SKM-1 (cell line): ENCODE measurements at regions not wholly inside any gene's neighbourhood (a gene's known extent, or its start where the extent isn't known, plus 50 kb on each side); places are given as distances from the start of the nearest gene placed in this dataset.

Experiments used
- DNase-seq: peaks from one replicate; lab custom pipeline; 2025; ENCODE audit not compliant: unreplicated experiment; lab: John Stamatoyannopoulos, UW

- DNase-seq: no peak
Measured at GRCh38 chr3:135849827-135850226, 115.7 kb upstream of the PPP2R3A start.

- no peak for DNase-seq
Measured at GRCh38 chr3:135851201-135852081, 114.1 kb upstream of the PPP2R3A start.

GRCh38 chr3:135853981-135854380 is 111.5 kb upstream of the PPP2R3A start:
- DNase-seq: no peak

DNA sequence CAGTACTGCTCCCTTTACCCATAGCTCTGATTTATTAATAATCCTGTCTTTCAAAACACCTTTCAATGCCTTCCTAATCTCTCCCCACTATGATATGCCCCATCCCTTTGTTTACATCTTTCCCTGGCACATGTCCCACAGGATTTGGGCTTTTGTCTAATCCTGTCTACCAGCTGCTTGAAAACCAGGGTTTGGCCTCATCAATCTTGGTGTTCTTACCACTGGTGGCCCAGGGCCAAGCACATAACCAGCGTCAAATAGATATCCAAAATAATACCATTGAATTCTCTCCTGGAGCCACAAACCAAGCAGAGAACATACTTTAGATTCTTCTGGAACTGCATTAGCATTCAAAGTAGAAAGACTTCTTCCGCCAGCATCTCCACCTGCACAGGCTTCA is 104.8 kb upstream of the PPP2R3A start:
- DNase-seq: no peak

DNA sequence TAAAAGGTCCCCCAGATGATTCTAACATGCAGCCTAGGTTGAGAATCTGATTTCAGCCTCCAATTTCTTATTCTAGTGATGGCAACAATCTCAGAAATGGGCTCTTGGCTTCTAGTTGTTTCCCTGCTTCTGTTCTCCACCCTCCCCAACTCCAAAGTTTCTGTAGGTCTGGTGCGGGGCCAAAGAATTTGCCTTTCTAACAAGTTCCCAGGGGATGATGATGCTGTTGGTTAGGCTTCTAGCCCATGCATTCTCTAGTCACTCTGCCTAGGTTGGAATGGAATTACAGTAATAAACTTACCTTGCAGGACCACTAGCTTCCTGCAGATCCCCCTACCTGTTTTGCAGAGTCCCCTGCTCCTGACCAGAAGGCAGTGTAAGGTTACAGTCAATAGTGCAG is 103.2 kb upstream of the PPP2R3A start:
- no peak for DNase-seq

- no peak for DNase-seq
Measured at GRCh38 chr3:135864060-135864459, 101.5 kb upstream of the PPP2R3A start.

DNA sequence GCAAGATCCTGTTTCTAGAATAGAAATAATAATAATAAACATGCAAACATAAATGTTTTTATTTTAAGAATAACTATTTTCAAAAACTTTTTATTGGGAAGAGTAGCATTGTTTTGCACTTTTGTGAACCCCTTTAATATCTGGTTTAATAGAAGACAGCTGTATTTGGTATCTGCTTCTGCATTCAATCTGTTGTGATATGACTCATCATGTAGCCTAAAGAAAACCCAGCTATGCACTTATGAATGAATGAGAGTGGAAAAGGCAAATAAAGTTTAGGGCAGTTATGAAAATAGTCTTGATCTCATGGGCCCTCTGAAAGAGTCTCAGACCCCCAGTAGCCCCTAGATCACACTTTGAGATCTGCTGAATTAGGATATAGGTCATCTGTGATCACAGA is 100.4 kb upstream of the PPP2R3A start:
- no peak for DNase-seq

- no peak for DNase-seq
Measured at GRCh38 chr3:135865553-135865952, 100.0 kb upstream of the PPP2R3A start.

DNA sequence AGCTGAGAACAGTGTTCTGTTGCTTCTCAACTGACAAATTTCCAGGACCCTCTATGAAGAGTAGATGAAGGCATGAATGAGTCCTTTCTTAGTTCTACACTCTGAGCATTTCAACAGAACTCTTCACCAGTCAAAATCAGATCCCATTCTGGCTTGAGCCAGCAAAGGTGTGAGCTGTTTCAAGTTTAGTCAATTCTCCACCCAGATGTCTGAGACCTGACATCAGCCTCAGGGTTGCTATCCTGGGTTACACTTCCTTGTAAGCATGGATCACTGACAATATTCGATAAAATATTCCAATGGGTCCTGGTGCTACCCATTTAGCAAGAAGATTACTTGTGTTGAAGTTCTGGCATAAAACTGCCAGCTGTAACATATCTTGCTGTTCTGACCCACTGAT is 97.6 kb upstream of the PPP2R3A start:
- no peak for DNase-seq

GRCh38 chr3:135868801-135869200 is 96.7 kb upstream of the PPP2R3A start:
- no peak for DNase-seq

DNA sequence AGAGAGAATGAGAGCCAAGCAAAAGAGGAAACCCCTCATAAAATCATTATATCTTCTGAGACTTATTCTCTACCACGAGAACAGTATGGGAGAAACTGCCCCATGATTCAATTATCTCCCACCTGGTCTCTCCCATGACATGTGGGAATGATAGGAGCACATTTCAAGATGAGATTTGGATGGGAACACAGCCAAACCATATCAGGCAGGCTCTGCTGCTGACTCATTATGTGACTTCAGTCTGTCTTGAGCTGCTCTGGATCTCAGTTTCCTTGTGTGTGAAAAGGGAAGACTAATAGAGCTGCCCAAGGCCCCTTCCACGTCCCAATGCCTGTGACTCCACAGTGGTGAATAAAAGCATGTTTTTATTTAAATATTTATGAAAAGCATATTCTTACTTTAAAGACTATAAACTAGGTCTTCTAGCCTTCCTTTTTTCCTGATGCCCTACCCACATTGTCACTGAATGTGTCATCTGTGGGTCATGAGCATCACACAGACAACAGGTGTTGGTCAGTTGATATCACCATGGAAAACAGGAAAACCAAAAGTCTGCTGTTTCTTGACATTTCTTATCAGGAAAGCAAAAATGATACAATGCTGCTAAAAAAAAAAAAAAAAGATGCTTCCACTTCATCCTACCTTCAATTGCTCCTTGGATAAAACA is 96.0 kb upstream of the PPP2R3A start:
- no peak for DNase-seq

DNA sequence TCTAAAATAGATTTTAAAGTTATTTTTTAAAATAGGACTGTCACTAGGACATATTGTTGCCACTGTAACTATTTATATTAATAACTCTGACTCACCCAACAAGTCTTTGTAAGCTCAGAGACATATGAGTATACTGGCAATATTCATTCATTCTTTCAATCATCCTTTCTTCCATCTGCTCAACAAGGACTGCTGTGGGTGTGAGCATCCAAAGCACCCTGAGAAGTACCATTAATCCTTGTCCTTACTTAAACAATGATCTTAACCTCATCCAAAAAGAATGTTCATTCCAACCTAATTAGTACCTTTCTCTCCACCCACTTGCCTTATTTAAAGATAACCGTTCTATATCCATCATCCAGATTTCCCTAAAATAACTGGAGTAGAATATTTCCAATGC is 94.2 kb upstream of the PPP2R3A start:
- DNase-seq: no peak

DNA sequence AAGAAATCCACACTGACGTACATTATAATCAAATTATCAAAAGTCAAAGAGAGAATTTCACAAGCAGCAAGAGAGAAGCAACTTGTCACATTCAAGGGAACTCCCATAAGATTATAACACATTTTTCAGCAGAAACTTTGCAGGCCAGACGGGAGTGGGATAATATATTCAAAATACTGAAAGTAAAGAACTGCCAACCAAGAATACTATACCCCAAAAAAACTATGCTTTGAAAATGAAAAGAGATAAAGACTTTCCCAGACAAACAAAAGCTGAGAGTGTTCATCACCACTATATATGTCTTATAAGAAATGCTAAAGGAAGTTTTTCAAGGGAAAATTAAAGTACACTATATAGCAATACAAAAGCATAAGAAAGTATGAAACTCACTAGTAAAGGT is 91.5 kb upstream of the PPP2R3A start:
- no peak for DNase-seq

DNA sequence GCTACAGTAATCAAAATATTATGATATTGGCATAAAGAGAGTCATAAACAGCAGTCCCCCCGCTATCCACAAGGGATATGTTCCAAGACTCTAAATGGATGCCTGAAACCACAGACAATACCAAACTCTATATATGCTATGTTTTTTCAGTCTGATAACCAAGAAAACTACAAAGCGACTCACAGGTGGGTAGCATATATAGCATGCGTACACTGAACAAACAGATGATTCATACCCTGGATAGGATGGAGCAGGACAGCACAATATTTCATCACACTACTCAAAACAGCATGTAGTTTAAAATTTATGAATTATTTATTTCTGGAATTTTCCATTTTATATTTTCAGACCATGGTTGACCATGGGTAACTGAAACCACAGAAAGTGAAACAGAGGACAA is 87.0 kb upstream of the PPP2R3A start:
- no peak for DNase-seq

DNA sequence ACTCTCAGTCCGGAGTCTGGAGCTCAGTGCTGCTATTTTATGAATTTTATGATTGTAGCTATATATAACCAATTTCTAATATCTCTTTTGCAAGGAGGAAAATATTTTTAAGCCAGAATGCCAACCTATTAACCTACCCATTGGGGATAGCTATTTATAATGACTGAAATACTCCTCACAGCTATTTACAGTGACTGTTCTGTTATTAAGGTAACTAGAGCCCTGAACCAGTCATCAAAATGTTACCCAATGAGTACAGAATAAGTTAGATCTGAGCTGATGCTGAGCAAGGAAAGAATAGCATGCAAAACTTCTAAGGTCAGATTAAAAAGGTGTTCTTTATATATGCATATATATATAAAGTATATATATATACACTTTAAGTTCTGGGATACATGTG is 79.6 kb upstream of the PPP2R3A start:
- no peak for DNase-seq

DNA sequence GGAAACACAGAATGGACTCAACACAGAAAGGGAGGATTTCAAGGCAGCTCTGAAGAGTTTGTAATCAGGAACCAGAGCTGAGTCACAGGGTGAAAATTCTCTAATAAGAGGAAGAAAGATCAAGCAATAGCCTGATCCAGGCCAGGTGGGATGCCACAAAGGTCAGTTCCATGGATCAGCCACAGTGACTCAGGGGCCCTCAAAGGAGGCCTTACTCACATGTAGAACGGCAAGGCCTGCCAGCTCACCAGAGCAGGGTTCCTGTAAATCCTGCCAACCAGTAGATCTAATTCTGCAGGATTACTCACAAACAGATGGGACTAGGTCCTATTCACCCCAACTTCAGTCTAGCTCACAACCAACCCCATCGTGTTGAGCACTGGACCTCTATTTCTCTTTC is 78.3 kb upstream of the PPP2R3A start:
- DNase-seq: no peak

GRCh38 chr3:135889443-135889842 is 76.1 kb upstream of the PPP2R3A start:
- DNase-seq: no peak

DNA sequence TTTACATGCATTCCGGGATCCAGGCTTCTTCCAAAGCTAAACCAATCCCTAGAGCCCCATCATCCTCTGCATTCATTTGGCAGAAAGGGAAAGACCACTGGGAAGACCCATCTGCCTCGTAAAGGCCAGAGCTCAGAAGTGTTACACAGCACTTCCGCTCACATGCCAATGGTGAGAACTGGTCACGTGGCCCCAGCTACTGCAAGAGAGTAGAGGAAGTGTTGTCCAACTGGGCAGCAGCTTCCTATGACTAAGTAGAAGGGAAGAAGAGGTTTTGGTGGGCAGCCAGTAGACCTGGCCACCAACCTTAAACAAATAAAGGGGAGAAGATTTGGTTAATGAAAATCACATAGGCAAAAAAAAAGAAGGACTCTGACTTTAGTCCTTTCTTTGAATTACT is 74.4 kb upstream of the PPP2R3A start:
- DNase-seq: no peak

DNA sequence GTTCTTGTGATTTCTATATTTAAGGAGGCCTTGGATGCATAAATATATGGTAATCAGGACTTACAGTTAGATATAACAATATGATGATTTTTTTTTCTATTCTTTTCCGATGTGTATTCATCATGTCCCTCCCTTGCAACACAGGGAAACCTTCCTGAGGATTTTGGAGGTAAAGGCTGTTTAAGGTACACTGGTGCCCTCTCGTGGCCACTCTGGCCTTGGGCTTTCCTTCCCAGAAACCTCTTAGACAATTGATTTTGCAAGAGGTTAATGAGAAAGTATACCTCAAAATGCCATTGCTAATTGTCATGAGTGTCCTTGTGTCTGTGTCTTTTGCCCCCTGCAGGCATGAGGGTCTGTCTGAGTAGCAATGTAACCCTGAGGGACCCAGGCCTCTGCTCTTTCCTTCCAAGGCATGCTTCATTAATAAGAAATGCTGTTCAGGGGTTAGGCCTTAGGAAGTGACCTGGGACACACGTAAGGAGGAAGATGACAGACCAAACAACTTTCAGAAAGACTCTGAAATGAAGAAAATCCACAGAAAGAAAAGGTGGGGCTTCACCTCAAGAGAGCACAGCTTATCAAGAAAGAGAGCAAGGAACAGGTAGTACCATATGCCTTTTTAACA is 70.3 kb upstream of the PPP2R3A start:
- peak; percentile 38 for DNase-seq

- DNase-seq: no peak
Measured at GRCh38 chr3:135895734-135896121, 69.8 kb upstream of the PPP2R3A start.

DNA sequence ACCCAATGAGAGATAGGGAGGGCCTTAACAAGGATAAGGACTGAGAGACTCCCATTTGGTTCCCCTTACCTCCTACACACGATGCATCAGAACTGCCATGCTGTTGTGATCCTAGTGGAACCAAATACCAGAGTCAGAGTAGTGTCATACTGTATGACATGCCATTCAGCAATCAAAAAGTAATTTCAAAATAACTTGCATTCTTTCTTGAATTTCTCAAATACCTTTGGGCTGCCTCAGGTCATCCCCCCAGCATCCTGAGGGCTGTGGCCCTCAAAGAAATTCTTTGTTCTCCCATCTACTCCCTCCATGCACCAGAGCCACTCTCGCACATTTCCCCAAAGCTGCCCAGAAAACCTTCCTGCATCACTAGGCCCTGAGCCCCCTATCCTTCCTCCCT is 68.9 kb upstream of the PPP2R3A start:
- no peak for DNase-seq

DNA sequence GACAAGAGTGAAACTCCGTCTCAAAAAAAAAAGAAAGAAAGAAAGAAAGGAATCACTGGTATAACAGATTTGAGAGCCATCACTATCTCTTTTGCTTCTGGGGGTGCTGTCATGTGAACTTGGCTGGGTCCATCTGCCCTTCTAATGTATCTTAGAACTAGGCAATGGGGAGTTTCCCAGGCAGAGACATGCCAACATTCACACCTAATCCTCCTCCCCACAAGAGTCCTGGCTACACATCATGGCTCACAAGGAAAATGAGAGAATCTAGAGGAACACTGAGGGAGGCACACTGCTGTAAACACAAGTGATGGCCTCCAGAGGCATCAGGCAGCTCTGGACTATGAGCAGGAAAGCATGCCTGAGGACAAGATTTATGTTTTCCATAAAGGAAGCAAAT is 67.8 kb upstream of the PPP2R3A start:
- DNase-seq: no peak
